ENCODE measurements at regions not wholly inside any gene's neighbourhood (a gene's known extent, or its start where the extent isn't known, plus 50 kb on each side); places are given as distances from the start of the nearest gene placed in this dataset.

- no peak overlapping the region for H3K4ac ChIP-seq (ENCODE audit: low read depth in 1 of 2, low read length in 2 of 2)
- H3K4me3 ChIP-seq (ENCODE audit: insufficient read depth in 1 of 2, low read depth in 1 of 2, low read length in 2 of 2), result no peak overlapping the region
- no peak overlapping the region for H2BK12ac ChIP-seq (ENCODE audit: low read length in 2 of 2)
- H3K27ac ChIP-seq (ENCODE audit: low read length, poor library complexity, severe bottlenecking), result no peak overlapping the region
- no peak overlapping the region for H3K18ac ChIP-seq (ENCODE audit: low read depth in 1 of 2, low read length in 2 of 2)
- H3K4me1 ChIP-seq (ENCODE audit: control insufficient read depth, insufficient read depth, low read depth, low read length), result no peaks in the 10 kb centered on the region
- H2BK15ac ChIP-seq (ENCODE audit: low read depth, poor library complexity, severe bottlenecking), result no peak overlapping the region
- H2BK120ac ChIP-seq (ENCODE audit: low read depth, low read length), result no peak overlapping the region
- no peak overlapping the region for H4K91ac ChIP-seq (ENCODE audit: low read length)
- DNase-seq, result no peak
- no peaks in the 10 kb centered on the region for H3K36me3 ChIP-seq (ENCODE audit: control insufficient read depth in 1 of 2, insufficient read depth in 2 of 2, low read depth in 1 of 2, low read length in 2 of 2)
- no peaks in the 10 kb centered on the region for H3K79me1 ChIP-seq (replicated peaks; ENCODE audit: low read length, poor library complexity, severe bottlenecking)
- no peaks in the 10 kb centered on the region for H3K9me3 ChIP-seq (ENCODE audit: control insufficient read depth, low read length)
- H3K23ac ChIP-seq (ENCODE audit: low read length in 2 of 2), result no peak overlapping the region
- H3K9ac ChIP-seq (ENCODE audit: low read length), result no peak overlapping the region
- H3K27me3 ChIP-seq (ENCODE audit: control insufficient read depth in 1 of 2, insufficient read depth in 1 of 2, low read length in 2 of 2), result peaks cover 0 to 4% of the 10 kb centered on the region in 2 experiments
- 94% methylated on average over 5 of the region's 6 CpGs for WGBS
- H2AK5ac ChIP-seq (ENCODE audit: low read length, severe bottlenecking), result no peak overlapping the region
- H2BK5ac ChIP-seq (ENCODE audit: low read depth, low read length, poor library complexity, severe bottlenecking), result no peak overlapping the region
- H3K4me2 ChIP-seq (ENCODE audit: low read length, poor library complexity, severe bottlenecking), result no peak overlapping the region
- H2AFZ ChIP-seq (ENCODE audit: low read depth, low read length), result no peak overlapping the region
- no peak overlapping the region for H3K14ac ChIP-seq (ENCODE audit: low read length in 2 of 2)
- H4K8ac ChIP-seq (ENCODE audit: low read length), result no peak overlapping the region
These were observed 327.1 kb upstream of the NWD2 start for GRCh38 chr4:36917413-36917812.

GRCh38 chr4:36919721-36920120 is 324.8 kb upstream of the NWD2 start:
- H3K9ac ChIP-seq (ENCODE audit: low read length), result no peak overlapping the region
- H2BK12ac ChIP-seq (ENCODE audit: low read length in 2 of 2), result no peak overlapping the region
- no peak overlapping the region for H3K4ac ChIP-seq (ENCODE audit: low read depth in 1 of 2, low read length in 2 of 2)
- H2BK120ac ChIP-seq (ENCODE audit: low read depth, low read length), result no peak overlapping the region
- H2AK5ac ChIP-seq (ENCODE audit: low read length, severe bottlenecking), result no peak overlapping the region
- no peak overlapping the region for H2BK15ac ChIP-seq (ENCODE audit: low read depth, poor library complexity, severe bottlenecking)
- H3K27ac ChIP-seq (ENCODE audit: low read length, poor library complexity, severe bottlenecking), result no peak overlapping the region
- no peak overlapping the region for H3K23ac ChIP-seq (ENCODE audit: low read length in 2 of 2)
- no peak for DNase-seq
- no peak overlapping the region for H3K18ac ChIP-seq (ENCODE audit: low read depth in 1 of 2, low read length in 2 of 2)
- H4K91ac ChIP-seq (ENCODE audit: low read length), result no peak overlapping the region
- H3K79me1 ChIP-seq (replicated peaks; ENCODE audit: low read length, poor library complexity, severe bottlenecking), result no peaks in the 10 kb centered on the region
- H2AFZ ChIP-seq (ENCODE audit: low read depth, low read length), result no peak overlapping the region
- H3K9me3 ChIP-seq (ENCODE audit: control insufficient read depth, low read length), result no peaks in the 10 kb centered on the region
- no peak overlapping the region for H3K14ac ChIP-seq (ENCODE audit: low read length in 2 of 2)
- H3K4me2 ChIP-seq (ENCODE audit: low read length, poor library complexity, severe bottlenecking), result no peak overlapping the region
- peaks cover 0 to 4% of the 10 kb centered on the region in 2 experiments for H3K27me3 ChIP-seq (ENCODE audit: control insufficient read depth in 1 of 2, insufficient read depth in 1 of 2, low read length in 2 of 2)
- H3K4me3 ChIP-seq (ENCODE audit: insufficient read depth in 1 of 2, low read depth in 1 of 2, low read length in 2 of 2), result no peak overlapping the region
- no peaks in the 10 kb centered on the region for H3K4me1 ChIP-seq (ENCODE audit: control insufficient read depth, insufficient read depth, low read depth, low read length)
- 86% methylated on average over 2 of the region's 2 CpGs for WGBS
- no peaks in the 10 kb centered on the region for H3K36me3 ChIP-seq (ENCODE audit: control insufficient read depth in 1 of 2, insufficient read depth in 2 of 2, low read depth in 1 of 2, low read length in 2 of 2)
- H2BK5ac ChIP-seq (ENCODE audit: low read depth, low read length, poor library complexity, severe bottlenecking), result no peak overlapping the region
- H4K8ac ChIP-seq (ENCODE audit: low read length), result no peak overlapping the region

GRCh38 chr4:36921476-36922216 is 322.9 kb upstream of the NWD2 start:
- no peak overlapping the region for H3K4me2 ChIP-seq (ENCODE audit: low read length, poor library complexity, severe bottlenecking)
- H2AK5ac ChIP-seq (ENCODE audit: low read length, severe bottlenecking), result no peak overlapping the region
- peak; percentile 2 for DNase-seq
- H3K4me1 ChIP-seq (ENCODE audit: control insufficient read depth, insufficient read depth, low read depth, low read length), result no peaks in the 10 kb centered on the region
- no peak overlapping the region for H2AFZ ChIP-seq (ENCODE audit: low read depth, low read length)
- no peak overlapping the region for H4K8ac ChIP-seq (ENCODE audit: low read length)
- no peaks in the 10 kb centered on the region for H3K36me3 ChIP-seq (ENCODE audit: control insufficient read depth in 1 of 2, insufficient read depth in 2 of 2, low read depth in 1 of 2, low read length in 2 of 2)
- H4K91ac ChIP-seq (ENCODE audit: low read length), result no peak overlapping the region
- H2BK5ac ChIP-seq (ENCODE audit: low read depth, low read length, poor library complexity, severe bottlenecking), result no peak overlapping the region
- H3K79me1 ChIP-seq (replicated peaks; ENCODE audit: low read length, poor library complexity, severe bottlenecking), result no peaks in the 10 kb centered on the region
- H3K9me3 ChIP-seq (ENCODE audit: control insufficient read depth, low read length), result no peaks in the 10 kb centered on the region
- H3K27me3 ChIP-seq (ENCODE audit: control insufficient read depth in 1 of 2, insufficient read depth in 1 of 2, low read length in 2 of 2), result no peaks in the 10 kb centered on the region
- no peak overlapping the region for H3K18ac ChIP-seq (ENCODE audit: low read depth in 1 of 2, low read length in 2 of 2)
- no peak overlapping the region for H3K14ac ChIP-seq (ENCODE audit: low read length in 2 of 2)
- no peak overlapping the region for H2BK15ac ChIP-seq (ENCODE audit: low read depth, poor library complexity, severe bottlenecking)
- no peak overlapping the region for H3K4ac ChIP-seq (ENCODE audit: low read depth in 1 of 2, low read length in 2 of 2)
- H2BK120ac ChIP-seq (ENCODE audit: low read depth, low read length), result no peak overlapping the region
- H2BK12ac ChIP-seq (ENCODE audit: low read length in 2 of 2), result no peak overlapping the region
- no peak overlapping the region for H3K27ac ChIP-seq (ENCODE audit: low read length, poor library complexity, severe bottlenecking)
- H3K4me3 ChIP-seq (ENCODE audit: insufficient read depth in 1 of 2, low read depth in 1 of 2, low read length in 2 of 2), result no peak overlapping the region
- no peak overlapping the region for H3K23ac ChIP-seq (ENCODE audit: low read length in 2 of 2)
- H3K9ac ChIP-seq (ENCODE audit: low read length), result no peak overlapping the region

GRCh38 chr4:36930562-36931111 is 313.9 kb upstream of the NWD2 start:
- Histone ChIP-seq H4K8ac (ENCODE audit: low read length) (no peak overlapping the region), H3K9me3 (ENCODE audit: control insufficient read depth, low read length) (no peaks in the 10 kb centered on the region), H3K18ac (ENCODE audit: low read depth in 1 of 2, low read length in 2 of 2) (no peak overlapping the region), H3K4me3 (ENCODE audit: insufficient read depth in 1 of 2, low read depth in 1 of 2, low read length in 2 of 2) (no peak overlapping the region), H2BK5ac (ENCODE audit: low read depth, low read length, poor library complexity, severe bottlenecking) (no peak overlapping the region), H3K4ac (ENCODE audit: low read depth in 1 of 2, low read length in 2 of 2) (no peak overlapping the region), H2BK12ac (ENCODE audit: low read length in 2 of 2) (no peak overlapping the region), H4K91ac (ENCODE audit: low read length) (no peak overlapping the region), H3K4me2 (ENCODE audit: low read length, poor library complexity, severe bottlenecking) (no peak overlapping the region), H3K27ac (ENCODE audit: low read length, poor library complexity, severe bottlenecking) (no peak overlapping the region), H3K23ac (ENCODE audit: low read length in 2 of 2) (no peak overlapping the region), H2AFZ (ENCODE audit: low read depth, low read length) (no peak overlapping the region), H3K4me1 (ENCODE audit: control insufficient read depth, insufficient read depth, low read depth, low read length) (no peaks in the 10 kb centered on the region), H3K79me1 (replicated peaks; ENCODE audit: low read length, poor library complexity, severe bottlenecking) (no peaks in the 10 kb centered on the region), H3K14ac (ENCODE audit: low read length in 2 of 2) (no peak overlapping the region), H3K27me3 (ENCODE audit: control insufficient read depth in 1 of 2, insufficient read depth in 1 of 2, low read length in 2 of 2) (no peaks in the 10 kb centered on the region), H3K9ac (ENCODE audit: low read length) (no peak overlapping the region), H3K36me3 (ENCODE audit: control insufficient read depth in 1 of 2, insufficient read depth in 2 of 2, low read depth in 1 of 2, low read length in 2 of 2) (no peaks in the 10 kb centered on the region), H2BK120ac (ENCODE audit: low read depth, low read length) (no peak overlapping the region), H2AK5ac (ENCODE audit: low read length, severe bottlenecking) (no peak overlapping the region), H2BK15ac (ENCODE audit: low read depth, poor library complexity, severe bottlenecking) (no peak overlapping the region)
- no CpG with 5 or more reads among the region's 1 CpG for WGBS
- no peak for DNase-seq

Data from mesenchymal stem cell (in vitro differentiated cells and primary cell).